Keratinocyte (primary cell): ENCODE measurements at regions not wholly inside any gene's neighbourhood (a gene's known extent, or its start where the extent isn't known, plus 50 kb on each side); places are given as distances from the start of the nearest gene placed in this dataset.

Experiments used
- DNase-seq: peaks from one replicate; pipeline ENCODE4 v3.0.0-alpha.2; 2011; ENCODE audit warnings: low read depth, missing footprints, low spot score
- FAIRE-seq: peaks from 2 replicates; lab custom pipeline; 2011; peaks lifted over from hg19 to GRCh38; lab: Jason Lieb, UNC
- H2AFZ ChIP-seq: 2 replicates; pipeline ENCODE4 v1.6.0; 2012; ENCODE audit warnings: low read length, control low read depth, inconsistent platforms; ENCODE audit not compliant: control insufficient read depth
- H3K27ac ChIP-seq: 2 replicates; pipeline ENCODE4 v1.5.1; 2011; ENCODE audit warnings: low read length; ENCODE audit not compliant: control insufficient read depth, insufficient read depth
- H3K27me3 ChIP-seq: 3 replicates; pipeline ENCODE4 v1.6.0; 2011; ENCODE audit warnings: low read length; ENCODE audit not compliant: control insufficient read depth, insufficient read depth; ENCODE audit errors: extremely low read depth
- H3K36me3 ChIP-seq, 2 experiments: 2 replicates in 1 of 2; 3 replicates in 1 of 2; pipeline ENCODE4 v1.5.1; 2011; ENCODE audit warnings: low read length in 2 of 2, mild to moderate bottlenecking in 1 of 2; ENCODE audit not compliant: control insufficient read depth in 2 of 2, insufficient read depth in 2 of 2; ENCODE audit errors: extremely low read depth in 1 of 2
- H3K4me1 ChIP-seq: 3 replicates; pipeline ENCODE4 v1.5.1; 2011; ENCODE audit warnings: low read length; ENCODE audit not compliant: control insufficient read depth, insufficient read depth; ENCODE audit errors: extremely low read depth
- H3K4me2 ChIP-seq: 3 replicates; pipeline ENCODE4 v1.6.0; 2011; ENCODE audit warnings: low read depth, low read length; ENCODE audit not compliant: control insufficient read depth, insufficient read depth; ENCODE audit errors: extremely low read depth
- H3K4me3 ChIP-seq, 3 experiments: fragments of 200-600 bp in 1 of 3; sonication (generic) in 1 of 3; 2 replicates in 2 of 3; 3 replicates in 1 of 3; pipeline ENCODE4 v1.5.1; 2011 to 2016; ENCODE audit warnings: low read length in 3 of 3, mild to moderate bottlenecking in 3 of 3, control low read depth in 2 of 3, inconsistent platforms in 1 of 3, low read depth in 1 of 3, mixed read lengths in 1 of 3, mixed run types in 1 of 3, moderate library complexity in 1 of 3; ENCODE audit not compliant: control insufficient read depth in 2 of 3, insufficient read depth in 2 of 3; ENCODE audit errors: extremely low read depth in 1 of 3
- H3K79me2 ChIP-seq: 2 replicates; pipeline ENCODE4 v1.6.0; 2012; ENCODE audit warnings: low read length; ENCODE audit not compliant: control insufficient read depth, insufficient read depth
- H3K9ac ChIP-seq: 3 replicates; pipeline ENCODE4 v1.6.0; 2011; ENCODE audit warnings: low read length; ENCODE audit not compliant: control insufficient read depth, insufficient read depth; ENCODE audit errors: extremely low read depth
- H3K9me1 ChIP-seq: 3 replicates; pipeline ENCODE4 v1.6.0; 2011; ENCODE audit warnings: low read length; ENCODE audit not compliant: control insufficient read depth, insufficient read depth; ENCODE audit errors: extremely low read depth
- H3K9me3 ChIP-seq: 2 replicates; pipeline ENCODE4 v1.5.1; 2012; ENCODE audit warnings: low read depth, low read length; ENCODE audit not compliant: control insufficient read depth
- H4K20me1 ChIP-seq: 3 replicates; pipeline ENCODE4 v1.6.0; 2011; ENCODE audit warnings: low read length; ENCODE audit not compliant: control insufficient read depth, insufficient read depth; ENCODE audit errors: extremely low read depth
- EZH2 ChIP-seq: IDR thresholded peaks from one replicate; pipeline ENCODE4 v1.6.1; 2012; ENCODE audit warnings: inconsistent platforms, mild to moderate bottlenecking, low read length, moderate library complexity
- dilution Hi-C: fragments of 300-500 bp; cut with MboI; formaldehyde crosslinking; loops from one replicate; pipeline ENCODE4 v1.7.0; 2020; ENCODE audit warnings: low sequenced_read_pairs; ENCODE audit not compliant: extremely low pct_ligation_motif_present
- TF ChIP-seq, protein P1 (sequence below), 3 experiments: IDR thresholded peaks in 1 of 3; conservative IDR thresholded peaks in 1 of 3; optimal IDR thresholded peaks in 1 of 3; 2 replicates in 2 of 3; 3 replicates in 1 of 3; pipeline versions ENCODE3 to v1.5.1; 2011; ENCODE audit warnings: low read length in 3 of 3, mild to moderate bottlenecking in 3 of 3, moderate library complexity in 2 of 3, control low read depth in 1 of 3, inconsistent platforms in 1 of 3; ENCODE audit not compliant: insufficient read depth in 2 of 3; ENCODE audit errors: extremely low read depth in 1 of 3

DNA sequence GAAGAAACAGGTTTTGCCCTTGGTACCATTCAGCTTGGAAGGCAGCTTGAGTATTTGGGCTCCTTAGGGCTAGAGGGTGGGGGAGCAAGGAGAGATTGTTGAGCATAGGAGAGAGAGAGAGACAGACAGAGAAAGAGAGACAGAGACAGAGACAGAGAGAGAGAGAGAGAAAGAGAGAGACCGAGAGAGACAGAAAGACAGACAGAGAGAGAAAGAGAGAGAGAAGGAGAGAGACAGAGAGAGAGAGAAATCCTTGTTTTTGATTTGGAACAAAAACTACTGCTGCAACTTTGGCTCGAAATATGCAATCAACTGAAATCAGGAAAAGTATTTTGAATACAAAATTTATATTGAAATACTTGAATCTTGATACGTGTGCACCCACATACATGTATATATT lies 85.8 kb upstream of the ZNF536 start:
- Histone ChIP-seq H3K4me2 (no peak overlapping the region), H4K20me1 (no peaks in the 10 kb centered on the region), H3K9me3 (no peaks in the 10 kb centered on the region), H3K27ac (no peak overlapping the region), H3K79me2 (no peaks in the 10 kb centered on the region), H3K9me1 (no peaks in the 10 kb centered on the region), H3K4me3 (no peak overlapping the region), H3K36me3 (no peaks in the 10 kb centered on the region), H3K9ac (no peak overlapping the region), H3K27me3 (no peaks in the 10 kb centered on the region), H2AFZ (no peak overlapping the region), H3K4me1 (no peaks in the 10 kb centered on the region)
- DNase-seq = no peak
- FAIRE-seq = no peak
- dilution Hi-C loops = no loop called here
- no peak for TF ChIP-seq EZH2
- TF ChIP-seq, protein P1, sequence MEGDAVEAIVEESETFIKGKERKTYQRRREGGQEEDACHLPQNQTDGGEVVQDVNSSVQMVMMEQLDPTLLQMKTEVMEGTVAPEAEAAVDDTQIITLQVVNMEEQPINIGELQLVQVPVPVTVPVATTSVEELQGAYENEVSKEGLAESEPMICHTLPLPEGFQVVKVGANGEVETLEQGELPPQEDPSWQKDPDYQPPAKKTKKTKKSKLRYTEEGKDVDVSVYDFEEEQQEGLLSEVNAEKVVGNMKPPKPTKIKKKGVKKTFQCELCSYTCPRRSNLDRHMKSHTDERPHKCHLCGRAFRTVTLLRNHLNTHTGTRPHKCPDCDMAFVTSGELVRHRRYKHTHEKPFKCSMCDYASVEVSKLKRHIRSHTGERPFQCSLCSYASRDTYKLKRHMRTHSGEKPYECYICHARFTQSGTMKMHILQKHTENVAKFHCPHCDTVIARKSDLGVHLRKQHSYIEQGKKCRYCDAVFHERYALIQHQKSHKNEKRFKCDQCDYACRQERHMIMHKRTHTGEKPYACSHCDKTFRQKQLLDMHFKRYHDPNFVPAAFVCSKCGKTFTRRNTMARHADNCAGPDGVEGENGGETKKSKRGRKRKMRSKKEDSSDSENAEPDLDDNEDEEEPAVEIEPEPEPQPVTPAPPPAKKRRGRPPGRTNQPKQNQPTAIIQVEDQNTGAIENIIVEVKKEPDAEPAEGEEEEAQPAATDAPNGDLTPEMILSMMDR (optimal IDR thresholded peaks at IDR 0.05 in 1 of 3, IDR thresholded peaks at IDR 0.05 in 1 of 3, conservative IDR thresholded peaks at IDR 0.05 in 1 of 3; ENCODE audit: extremely low read depth in 1 of 3, insufficient read depth in 2 of 3, low read length in 3 of 3) = no peak

DNA sequence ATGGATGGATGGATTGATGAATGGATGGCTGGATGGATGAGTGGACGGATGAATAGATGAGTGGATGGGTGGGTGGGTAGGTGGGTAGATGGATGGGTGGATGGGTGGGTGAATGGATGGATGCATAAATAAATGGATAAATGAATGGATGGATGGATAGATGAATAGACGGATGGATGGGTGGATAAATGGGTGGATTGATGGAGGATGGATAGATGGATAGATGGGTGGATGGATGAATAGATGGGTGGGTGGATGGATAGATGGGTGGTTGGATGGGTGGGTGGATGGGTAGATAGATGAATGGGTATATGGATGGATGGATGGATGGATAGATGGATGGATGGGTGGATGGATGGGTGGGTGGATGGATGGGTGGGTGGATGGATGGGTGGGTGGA lies 84.9 kb upstream of the ZNF536 start:
- no peaks in the 10 kb centered on the region for H3K36me3 ChIP-seq
- no peaks in the 10 kb centered on the region for H3K4me1 ChIP-seq
- H3K79me2 ChIP-seq = no peaks in the 10 kb centered on the region
- no peaks in the 10 kb centered on the region for H3K9me3 ChIP-seq
- no peaks in the 10 kb centered on the region for H3K9me1 ChIP-seq
- H3K9ac ChIP-seq = no peak overlapping the region
- H2AFZ ChIP-seq = no peak overlapping the region
- FAIRE-seq = no peak
- TF ChIP-seq, protein P1 (optimal IDR thresholded peaks at IDR 0.05 in 1 of 3, IDR thresholded peaks at IDR 0.05 in 1 of 3, conservative IDR thresholded peaks at IDR 0.05 in 1 of 3; ENCODE audit: extremely low read depth in 1 of 3, insufficient read depth in 2 of 3, low read length in 3 of 3) = no peak
- TF ChIP-seq EZH2 = no peak
- H3K4me3 ChIP-seq = no peak overlapping the region
- no peak overlapping the region for H3K4me2 ChIP-seq
- dilution Hi-C loops = no loop called here
- no peaks in the 10 kb centered on the region for H3K27me3 ChIP-seq
- H3K27ac ChIP-seq = no peak overlapping the region
- DNase-seq = no peak
- H4K20me1 ChIP-seq = no peaks in the 10 kb centered on the region
